NOMO-1 treated with DMSO at 0.1 percent for 48 hours (cell line): ENCODE measurements at regions not wholly inside any gene's neighbourhood (a gene's known extent, or its start where the extent isn't known, plus 50 kb on each side); places are given as distances from the start of the nearest gene placed in this dataset.

Source experiments
- DNase-seq: peaks from one replicate; lab custom pipeline; 2025; ENCODE audit not compliant: unreplicated experiment; lab: John Stamatoyannopoulos, UW

DNA sequence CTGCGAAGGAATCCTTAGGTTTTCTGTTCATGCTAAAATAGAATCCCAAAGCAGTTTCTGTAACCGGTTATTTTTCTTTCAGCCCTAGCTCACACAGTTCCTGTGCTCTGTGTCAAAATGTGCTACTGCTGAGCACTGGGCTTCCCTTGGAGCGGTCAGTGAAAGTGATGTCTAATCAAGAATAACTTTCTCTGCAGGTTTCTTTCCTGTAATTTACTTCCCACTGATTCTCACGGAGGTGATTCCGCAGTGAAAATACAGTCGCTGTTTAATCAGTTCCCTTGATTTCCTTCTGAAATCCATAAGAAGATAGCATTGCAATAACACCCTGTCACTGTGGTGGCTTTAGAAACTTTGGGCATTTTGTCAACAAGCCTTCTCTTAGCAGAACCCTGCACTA lies 112.0 kb upstream of the ISL1 start:
- DNase-seq = no peak

DNA sequence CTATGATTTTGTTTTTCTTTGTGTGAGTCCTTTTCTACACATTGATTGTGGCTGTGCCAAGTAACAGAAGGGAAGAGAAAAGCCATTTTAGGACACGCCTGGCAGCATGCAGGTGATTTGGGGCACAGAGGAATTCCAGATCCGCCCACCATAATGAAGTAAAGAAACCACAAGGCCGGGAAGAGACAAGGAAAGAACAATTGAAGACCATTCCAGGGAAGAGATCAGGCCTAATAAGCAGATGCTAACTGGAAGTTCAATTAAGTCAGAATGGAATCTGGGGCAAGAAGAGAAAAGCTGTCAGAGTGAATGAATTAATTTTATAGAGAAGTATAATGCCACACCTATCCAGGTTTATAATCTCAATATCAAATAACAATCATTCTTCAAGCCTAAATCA lies 110.2 kb upstream of the ISL1 start:
- DNase-seq = no peak

DNA sequence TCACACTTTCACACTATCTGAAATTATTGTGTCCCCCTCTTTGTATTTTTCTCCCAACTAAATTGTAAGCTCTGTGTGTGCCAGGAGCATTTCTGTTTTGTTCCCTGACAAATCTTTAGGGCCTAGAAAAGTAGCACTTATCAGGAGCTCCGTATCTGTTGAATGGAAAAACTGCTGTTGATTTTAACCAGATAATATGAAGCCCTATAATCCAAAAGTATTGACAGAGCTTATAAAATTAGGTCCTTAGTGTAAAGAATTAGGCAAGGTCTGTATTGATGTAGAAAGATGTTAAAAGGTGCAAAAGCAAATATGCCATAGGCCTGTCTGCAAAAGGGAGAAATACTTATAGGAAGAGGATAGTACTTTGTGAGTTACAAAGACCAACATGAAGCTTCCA lies 109.4 kb upstream of the ISL1 start:
- DNase-seq = no peak

DNA sequence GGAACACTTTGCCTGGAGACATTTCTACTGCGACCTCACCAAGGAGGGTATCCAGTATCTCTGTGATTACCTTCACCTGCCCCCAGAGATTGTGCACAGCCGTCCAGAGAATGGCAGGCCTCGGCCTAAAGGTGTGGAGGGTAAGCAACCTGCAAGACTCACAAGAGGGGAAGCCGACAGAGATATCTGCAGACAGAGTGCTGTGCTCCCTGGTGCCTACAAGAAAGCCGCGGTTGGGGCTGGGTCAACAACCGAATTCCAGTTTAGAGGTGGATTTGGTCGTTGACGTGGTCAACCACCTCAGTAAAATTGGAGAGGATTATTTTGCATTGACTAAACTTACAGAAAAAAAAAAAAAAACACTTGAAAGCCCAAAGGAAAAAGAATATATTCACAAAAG lies 107.8 kb upstream of the ISL1 start:
- DNase-seq = no peak

DNA sequence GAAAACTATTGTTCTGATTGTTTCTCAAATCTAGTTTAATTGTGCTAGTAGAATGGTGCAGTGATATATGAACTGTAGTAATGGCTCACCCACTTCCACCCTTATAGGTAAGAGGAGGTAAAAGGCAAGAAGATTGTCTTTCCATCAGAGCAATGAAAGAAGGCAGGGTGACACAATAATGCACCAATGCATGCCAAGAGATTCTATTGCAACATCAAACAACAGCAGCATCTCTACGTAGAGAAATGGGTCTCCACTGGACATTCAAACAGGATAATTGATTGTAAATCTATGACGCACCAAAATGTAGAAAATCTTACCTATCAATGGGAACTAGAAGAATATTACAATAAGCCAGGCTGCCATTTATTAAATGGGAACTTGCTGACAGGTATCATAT lies 107.0 kb upstream of the ISL1 start:
- no peak for DNase-seq

DNA sequence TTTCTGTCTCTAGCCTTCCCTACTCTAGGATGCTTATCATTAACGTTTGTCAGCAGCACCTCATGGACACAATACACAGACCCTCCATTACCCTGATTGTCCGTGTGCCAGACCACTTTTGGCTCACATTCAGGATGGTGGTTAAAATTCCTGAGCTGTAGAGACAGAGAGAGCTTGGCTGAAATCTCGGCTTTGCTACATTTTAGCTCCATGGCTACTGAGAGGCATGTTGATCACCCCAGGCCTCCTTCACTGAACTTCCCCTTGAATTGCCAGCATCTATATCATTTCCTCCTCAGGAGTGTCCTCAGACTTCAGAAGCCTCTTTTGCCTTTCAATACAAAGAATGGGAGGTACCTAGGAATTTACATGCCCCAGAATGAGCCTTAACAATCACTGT lies 104.7 kb upstream of the ISL1 start:
- no peak for DNase-seq

DNA sequence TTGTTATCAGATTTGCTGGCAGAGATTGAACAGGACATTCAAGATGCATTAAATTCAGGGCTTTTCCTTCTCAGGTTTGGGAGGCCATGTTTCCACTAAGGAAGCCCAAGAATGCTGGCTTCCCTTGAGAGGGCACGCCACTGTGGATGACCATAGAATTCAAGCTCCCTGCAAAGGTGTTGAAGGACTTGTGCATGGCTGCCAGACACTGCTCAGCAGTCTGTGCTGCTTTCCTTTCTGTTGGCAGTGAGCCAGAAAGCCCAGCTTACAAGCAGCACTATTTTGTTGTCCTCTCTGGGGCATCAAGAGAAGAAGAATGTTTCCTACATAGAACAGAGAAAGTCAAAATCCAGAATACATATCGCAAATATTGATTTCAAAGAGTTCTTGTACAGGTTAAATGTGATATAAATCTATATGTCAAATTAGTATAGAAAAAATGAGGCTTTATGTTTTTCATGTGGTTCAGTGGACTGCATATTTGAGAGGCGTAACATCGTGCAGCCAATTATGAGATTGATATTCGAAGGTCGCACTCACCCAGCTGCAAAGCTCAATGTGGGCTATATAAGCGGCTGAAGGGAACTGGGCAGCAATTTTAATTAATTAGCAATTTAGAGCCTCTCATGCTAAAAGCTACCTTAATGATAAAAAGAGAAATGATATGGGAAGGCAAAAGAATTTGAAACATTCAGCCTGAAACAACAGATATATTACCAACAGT lies 103.1 kb upstream of the ISL1 start:
- no peak for DNase-seq

DNA sequence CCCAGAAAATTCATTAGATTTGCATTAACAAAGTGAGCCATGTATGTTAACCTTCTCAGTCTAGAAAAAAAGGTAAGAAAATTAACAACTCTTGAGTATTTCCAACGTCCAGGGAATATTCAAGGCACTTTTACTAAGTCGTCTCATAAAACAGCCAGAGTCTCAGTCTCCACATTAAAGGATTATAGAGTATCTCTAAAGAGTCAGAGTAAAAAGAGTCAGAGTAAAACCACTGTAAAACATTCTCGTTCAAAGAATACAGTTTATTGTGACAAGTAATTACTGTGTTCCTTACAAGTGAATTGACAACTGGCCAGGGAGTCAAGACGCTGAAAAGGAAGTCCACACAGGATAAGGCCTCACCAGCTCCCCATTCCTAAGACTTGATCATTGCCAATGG lies 97.2 kb upstream of the ISL1 start:
- DNase-seq = no peak

DNA sequence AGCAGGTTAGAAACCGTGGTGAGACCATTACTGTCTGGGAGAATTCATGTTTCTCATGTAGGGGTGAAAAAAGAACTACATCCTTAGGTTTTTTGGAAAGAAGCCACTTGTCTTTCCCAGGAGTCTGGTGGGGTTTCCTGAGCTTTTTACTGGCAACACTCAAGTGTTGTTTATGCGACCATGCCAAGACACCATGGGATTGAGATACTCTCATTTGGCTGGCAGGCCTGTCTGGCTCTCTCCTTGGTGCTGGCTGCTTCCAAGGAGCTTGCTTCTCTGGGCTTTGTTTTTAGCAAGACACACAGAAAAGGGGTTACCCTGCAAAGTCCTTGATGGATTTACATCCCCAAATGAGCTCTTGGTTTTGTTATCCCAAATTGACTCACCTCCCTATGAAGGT lies 80.9 kb upstream of the ISL1 start:
- no peak for DNase-seq

DNA sequence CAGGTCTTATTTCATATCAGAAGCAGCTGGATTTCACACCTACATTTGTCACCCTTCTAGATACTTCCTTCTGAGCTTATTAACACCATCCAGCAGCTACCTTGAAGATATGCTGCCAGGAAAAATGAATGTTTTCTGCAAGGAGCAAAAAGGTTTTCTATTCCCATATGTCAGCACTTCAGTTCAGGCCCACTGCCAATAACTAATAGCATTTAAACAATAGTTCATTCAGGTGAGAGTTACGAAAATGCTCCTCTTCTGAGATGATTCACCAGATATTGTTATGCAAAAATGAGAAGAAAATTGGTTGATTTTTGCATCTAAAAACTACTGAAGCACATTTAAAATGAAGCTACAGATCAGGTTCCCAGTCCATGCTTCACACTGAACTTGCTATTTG lies 56.4 kb upstream of the ISL1 start:
- DNase-seq = no peak
